ENCODE measurements at regions not wholly inside any gene's neighbourhood (a gene's known extent, or its start where the extent isn't known, plus 50 kb on each side); places are given as distances from the start of the nearest gene placed in this dataset.
"Not testable (repeated sequence)": the region's sequence is repeated elsewhere in the genome, so short reads cannot be mapped to it uniquely, and the experiment has no call there.

- no peaks in the 10 kb centered on the region; the same call in 1 of the 2 replicates for H3K27me3 ChIP-seq
- no peaks in the 10 kb centered on the region for H3K9me3 ChIP-seq (replicated peaks)
- no peak overlapping the region for H3K4me3 ChIP-seq
- H3K36me3 ChIP-seq, result no peaks in the 10 kb centered on the region
- DNase-seq, result no peak
- no peaks in the 10 kb centered on the region for H3K4me1 ChIP-seq
- no peak overlapping the region for H3K27ac ChIP-seq
These were observed 1392.1 kb upstream of the WWC1 start for GRCh38 chr5:166899343-166899742.

- Histone ChIP-seq H3K36me3 (no peaks in the 10 kb centered on the region), H3K27me3 (no peaks in the 10 kb centered on the region), H3K9me3 (replicated peaks) (no peaks in the 10 kb centered on the region), H3K27ac (no peak overlapping the region), H3K4me1 (no peaks in the 10 kb centered on the region), H3K4me3 (no peak overlapping the region)
- DNase-seq, result no peak
These were observed 1386.9 kb upstream of the WWC1 start for GRCh38 chr5:166904571-166904970.

GRCh38 chr5:166906991-166907713, 1384.3 kb upstream of the WWC1 start:
- Histone ChIP-seq H3K4me1 (no peaks in the 10 kb centered on the region), H3K27me3 (no peaks in the 10 kb centered on the region), H3K9me3 (replicated peaks) (no peaks in the 10 kb centered on the region), H3K27ac (no peak overlapping the region), H3K36me3 (no peaks in the 10 kb centered on the region), H3K4me3 (no peak overlapping the region)
- DNase-seq, result no peak

GRCh38 chr5:166909040-166909439, 1382.4 kb upstream of the WWC1 start:
- H3K9me3 ChIP-seq (replicated peaks), result no peaks in the 10 kb centered on the region
- H3K4me3 ChIP-seq, result no peak overlapping the region
- H3K4me1 ChIP-seq, result no peaks in the 10 kb centered on the region
- peak; percentile 6 to 12 for DNase-seq
- no peaks in the 10 kb centered on the region for H3K36me3 ChIP-seq
- no peak overlapping the region for H3K27ac ChIP-seq
- H3K27me3 ChIP-seq, result no peaks in the 10 kb centered on the region

- Histone ChIP-seq H3K4me1 (no peaks in the 10 kb centered on the region), H3K9me3 (replicated peaks) (no peaks in the 10 kb centered on the region), H3K36me3 (no peaks in the 10 kb centered on the region), H3K27ac (no peak overlapping the region), H3K4me3 (no peak overlapping the region), H3K27me3 (no peaks in the 10 kb centered on the region)
- DNase-seq, result no peak
These were observed 1381.5 kb upstream of the WWC1 start for GRCh38 chr5:166909926-166910325.

GRCh38 chr5:166910995-166911394, 1380.5 kb upstream of the WWC1 start:
- H3K36me3 ChIP-seq, result no peaks in the 10 kb centered on the region
- no peaks in the 10 kb centered on the region for H3K4me1 ChIP-seq
- no peak for DNase-seq
- H3K27me3 ChIP-seq, result no peaks in the 10 kb centered on the region
- no peak overlapping the region for H3K27ac ChIP-seq
- no peaks in the 10 kb centered on the region for H3K9me3 ChIP-seq (replicated peaks)
- no peak overlapping the region for H3K4me3 ChIP-seq

GRCh38 chr5:166916021-166916420, 1375.4 kb upstream of the WWC1 start:
- DNase-seq, result no peak
- no peaks in the 10 kb centered on the region for H3K9me3 ChIP-seq (replicated peaks)
- no peaks in the 10 kb centered on the region for H3K36me3 ChIP-seq
- no peaks in the 10 kb centered on the region for H3K4me1 ChIP-seq
- no peak overlapping the region for H3K4me3 ChIP-seq
- no peak overlapping the region for H3K27ac ChIP-seq
- H3K27me3 ChIP-seq, result no peaks in the 10 kb centered on the region

- no peak overlapping the region for H3K27ac ChIP-seq
- H3K36me3 ChIP-seq, result no peaks in the 10 kb centered on the region
- no peak overlapping the region for H3K4me3 ChIP-seq
- no peaks in the 10 kb centered on the region for H3K9me3 ChIP-seq (replicated peaks)
- H3K27me3 ChIP-seq, result no peaks in the 10 kb centered on the region
- no peak for DNase-seq
- H3K4me1 ChIP-seq, result no peaks in the 10 kb centered on the region
These were observed 1365.3 kb upstream of the WWC1 start for GRCh38 chr5:166926138-166926537.

- H3K4me3 ChIP-seq; H3K27ac ChIP-seq; H3K27me3 ChIP-seq; H3K9me3 ChIP-seq (replicated peaks); H3K4me1 ChIP-seq; H3K36me3 ChIP-seq; DNase-seq: not testable (repeated sequence)
These were observed 1364.5 kb upstream of the WWC1 start for GRCh38 chr5:166926806-166927475.

- Histone ChIP-seq H3K4me1 (no peaks in the 10 kb centered on the region), H3K27ac (no peak overlapping the region), H3K4me3 (no peak overlapping the region), H3K9me3 (replicated peaks) (no peaks in the 10 kb centered on the region), H3K27me3 (no peaks in the 10 kb centered on the region), H3K36me3 (no peaks in the 10 kb centered on the region)
- DNase-seq, result no peak
These were observed 1355.1 kb upstream of the WWC1 start for GRCh38 chr5:166936351-166936750.

- H3K4me3 ChIP-seq, result no peak overlapping the region
- DNase-seq, result no peak
- no peaks in the 10 kb centered on the region for H3K4me1 ChIP-seq
- H3K27me3 ChIP-seq, result no peaks in the 10 kb centered on the region
- no peaks in the 10 kb centered on the region for H3K36me3 ChIP-seq
- H3K9me3 ChIP-seq (replicated peaks), result no peaks in the 10 kb centered on the region; the same call in none of the 2 replicates
- H3K27ac ChIP-seq, result no peak overlapping the region
These were observed 1353.4 kb upstream of the WWC1 start for GRCh38 chr5:166938071-166938470.

- Histone ChIP-seq H3K36me3 (no peaks in the 10 kb centered on the region), H3K4me3 (no peak overlapping the region), H3K4me1 (no peaks in the 10 kb centered on the region), H3K27ac (no peak overlapping the region), H3K9me3 (replicated peaks) (no peaks in the 10 kb centered on the region; the same call in none of the 2 replicates), H3K27me3 (no peaks in the 10 kb centered on the region)
- no peak for DNase-seq
These were observed 1348.5 kb upstream of the WWC1 start for GRCh38 chr5:166942948-166943347.

- Histone ChIP-seq H3K27me3 (no peaks in the 10 kb centered on the region), H3K27ac (no peak overlapping the region)
These were observed 1344.4 kb upstream of the WWC1 start for GRCh38 chr5:166947045-166947444.

GRCh38 chr5:166948679-166949078, 1342.8 kb upstream of the WWC1 start:
- no peaks in the 10 kb centered on the region for H3K4me1 ChIP-seq
- no peak overlapping the region for H3K4me3 ChIP-seq
- H3K27ac ChIP-seq, result no peak overlapping the region
- no peaks in the 10 kb centered on the region for H3K27me3 ChIP-seq
- no peak for DNase-seq
- no peaks in the 10 kb centered on the region for H3K36me3 ChIP-seq
- H3K9me3 ChIP-seq (replicated peaks), result no peaks in the 10 kb centered on the region

More at GRCh38 chr5:166947045-166947444, 1344.4 kb upstream of the WWC1 start:
- no peak overlapping the region for H3K4me3 ChIP-seq
- no peaks in the 10 kb centered on the region for H3K4me1 ChIP-seq
- no peaks in the 10 kb centered on the region; the same call in none of the 2 replicates for H3K9me3 ChIP-seq (replicated peaks)
- DNase-seq, result no peak
- no peaks in the 10 kb centered on the region for H3K36me3 ChIP-seq

GRCh38 chr5:166952048-166952447, 1339.4 kb upstream of the WWC1 start:
- Histone ChIP-seq H3K27me3 (no peaks in the 10 kb centered on the region), H3K4me1 (no peaks in the 10 kb centered on the region), H3K4me3 (no peak overlapping the region), H3K9me3 (replicated peaks) (no peaks in the 10 kb centered on the region), H3K27ac (no peak overlapping the region), H3K36me3 (no peaks in the 10 kb centered on the region)
- no peak for DNase-seq

GRCh38 chr5:166957782-166958181, 1333.7 kb upstream of the WWC1 start:
- DNase-seq, result no peak
- no peak overlapping the region for H3K27ac ChIP-seq

More at GRCh38 chr5:166957782-166958181, 1333.7 kb upstream of the WWC1 start:
- no peaks in the 10 kb centered on the region for H3K9me3 ChIP-seq (replicated peaks)
- no peak overlapping the region for H3K4me3 ChIP-seq
- H3K27me3 ChIP-seq, result no peaks in the 10 kb centered on the region
- no peaks in the 10 kb centered on the region for H3K36me3 ChIP-seq
- H3K4me1 ChIP-seq, result no peaks in the 10 kb centered on the region
